ENCODE measurements at regions not wholly inside any gene's neighbourhood (a gene's known extent, or its start where the extent isn't known, plus 50 kb on each side); places are given as distances from the start of the nearest gene placed in this dataset.
A peak's percentile ranks its signal among the peaks of the same experiment; 100 is the strongest.
"Not testable (repeated sequence)": the region's sequence is repeated elsewhere in the genome, so short reads cannot be mapped to it uniquely, and the experiment has no call there.

DNA sequence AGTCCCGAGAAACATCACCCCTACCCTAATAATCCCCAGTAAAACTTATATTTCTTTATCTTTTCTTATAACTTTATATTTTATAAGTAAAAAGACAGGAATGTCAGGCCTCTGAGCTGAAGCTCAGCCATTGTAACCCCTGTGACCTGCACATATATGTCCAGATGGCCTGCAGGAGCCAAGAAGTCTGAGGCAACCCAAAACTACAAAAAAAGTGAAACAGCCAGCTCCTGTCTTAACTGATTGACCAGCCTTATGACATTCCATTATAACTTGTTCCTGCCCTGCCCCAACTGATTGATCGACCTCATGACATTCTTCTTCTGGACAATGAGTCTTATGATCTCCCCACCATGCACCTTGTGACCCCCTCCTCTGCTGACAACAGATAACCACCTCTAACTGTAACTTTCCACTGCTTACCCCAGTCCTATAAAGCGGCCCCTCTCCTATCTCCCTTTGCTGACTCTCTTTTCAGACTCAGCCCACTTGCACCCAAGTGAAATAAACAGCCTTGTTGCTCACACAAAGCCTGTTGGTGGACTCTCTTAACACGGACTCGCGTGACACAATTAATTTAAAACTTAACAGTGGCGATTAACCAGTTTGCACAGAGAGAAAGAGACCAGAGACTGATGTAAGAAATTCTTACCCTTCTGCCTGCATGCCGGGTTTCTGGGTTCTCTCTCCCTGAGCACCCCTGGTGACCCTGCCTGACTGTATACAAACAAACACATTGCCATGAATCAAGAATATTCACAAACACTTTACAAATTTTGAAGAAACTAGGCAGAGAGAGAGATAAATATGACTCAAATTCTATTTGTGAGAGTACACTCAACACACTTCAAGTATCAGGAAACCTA, 1109.2 kb upstream of the TMEM132C start:
- not testable (repeated sequence) for H3K9me3 Mint-ChIP-seq (ENCODE audit: low read depth); H3K27me3 Mint-ChIP-seq; H3K27ac Mint-ChIP-seq; H3K36me3 Mint-ChIP-seq (ENCODE audit: insufficient read depth); DNase-seq (ENCODE audit: low spot score, unreplicated experiment); H3K4me3 Mint-ChIP-seq (ENCODE audit: low read depth)
- peaks cover 13% of the 10 kb centered on the region for H3K4me1 Mint-ChIP-seq (ENCODE audit: low read depth)

- Mint-ChIP-seq H3K27ac (peak overlapping the region; percentile 0), H3K4me1 (ENCODE audit: low read depth) (peaks cover 11% of the 10 kb centered on the region), H3K4me3 (ENCODE audit: low read depth) (no peak overlapping the region), H3K9me3 (ENCODE audit: low read depth) (peaks cover 10% of the 10 kb centered on the region), H3K27me3 (no peaks in the 10 kb centered on the region), H3K36me3 (ENCODE audit: insufficient read depth) (peaks cover 4% of the 10 kb centered on the region)
- TF ChIP-seq CTCF (IDR thresholded peaks at IDR 0.05; ENCODE audit: unreplicated experiment): no peak
- DNase-seq (ENCODE audit: low spot score, unreplicated experiment): no peak
These were observed 1108.4 kb upstream of the TMEM132C start for GRCh38 chr12:127158385-127159061.

- peaks cover 13% of the 10 kb centered on the region for H3K4me1 Mint-ChIP-seq (ENCODE audit: low read depth)
- H3K4me3 Mint-ChIP-seq (ENCODE audit: low read depth): no peak overlapping the region
- H3K36me3 Mint-ChIP-seq (ENCODE audit: insufficient read depth): peaks cover 4% of the 10 kb centered on the region
- H3K27ac Mint-ChIP-seq: no peak overlapping the region
- DNase-seq (ENCODE audit: low spot score, unreplicated experiment): no peak
- H3K27me3 Mint-ChIP-seq: no peaks in the 10 kb centered on the region
- peaks cover 10% of the 10 kb centered on the region for H3K9me3 Mint-ChIP-seq (ENCODE audit: low read depth)
- TF ChIP-seq CTCF (IDR thresholded peaks at IDR 0.05; ENCODE audit: unreplicated experiment): no peak
These were observed 1105.5 kb upstream of the TMEM132C start for GRCh38 chr12:127161466-127161865.

DNA sequence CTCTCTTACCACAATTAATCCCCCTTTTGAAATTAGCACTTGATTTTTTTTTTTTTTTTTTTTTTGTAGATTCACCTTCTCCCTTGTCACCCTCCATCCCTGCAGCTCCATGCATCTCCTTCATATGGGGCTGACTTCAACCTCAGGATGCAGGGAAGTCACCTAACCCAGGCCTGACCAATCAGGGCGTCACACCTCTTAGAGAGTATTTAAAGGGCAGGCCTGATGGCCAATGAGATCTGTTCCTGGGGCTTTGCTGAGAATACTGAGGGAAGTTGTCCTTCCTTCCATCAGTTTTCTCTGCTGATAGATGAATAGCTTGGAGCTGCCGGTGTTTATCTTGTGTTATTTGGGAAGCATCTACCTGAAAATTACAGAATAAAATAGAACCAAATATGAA, 1104.7 kb upstream of the TMEM132C start:
- Mint-ChIP-seq H3K4me1 (ENCODE audit: low read depth) (peaks cover 14% of the 10 kb centered on the region), H3K4me3 (ENCODE audit: low read depth) (no peak overlapping the region), H3K27me3 (no peaks in the 10 kb centered on the region), H3K9me3 (ENCODE audit: low read depth) (peaks cover 10% of the 10 kb centered on the region), H3K36me3 (ENCODE audit: insufficient read depth) (peaks cover 4% of the 10 kb centered on the region), H3K27ac (no peak overlapping the region)
- DNase-seq (ENCODE audit: low spot score, unreplicated experiment): no peak
- no peak for TF ChIP-seq CTCF (IDR thresholded peaks at IDR 0.05; ENCODE audit: unreplicated experiment)

DNA sequence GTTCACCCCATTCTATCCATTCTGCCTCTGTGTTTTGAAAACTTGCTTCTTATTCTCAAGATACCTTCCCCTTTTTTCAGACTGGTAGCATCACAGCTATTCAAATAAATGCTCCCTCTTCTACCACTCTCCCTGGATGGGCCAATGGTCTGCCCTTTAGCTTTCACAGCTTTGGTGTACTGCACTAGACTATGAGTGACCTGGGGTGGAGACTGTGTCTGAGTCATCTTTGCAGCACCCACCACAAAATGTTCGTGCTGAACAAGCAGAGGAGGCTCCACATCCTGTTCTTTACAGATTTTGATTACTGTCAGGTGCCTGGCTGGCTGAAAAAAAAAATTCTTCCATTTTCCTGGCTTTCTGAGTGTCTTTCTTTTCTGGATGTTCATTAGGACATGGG, 1104.1 kb upstream of the TMEM132C start:
- Mint-ChIP-seq H3K4me3 (ENCODE audit: low read depth) (no peak overlapping the region), H3K27ac (no peak overlapping the region)

More for the DNA sequence above, 1104.1 kb upstream of the TMEM132C start:
- peaks cover 4% of the 10 kb centered on the region for H3K36me3 Mint-ChIP-seq (ENCODE audit: insufficient read depth)
- no peak for DNase-seq (ENCODE audit: low spot score, unreplicated experiment)
- peaks cover 14% of the 10 kb centered on the region for H3K4me1 Mint-ChIP-seq (ENCODE audit: low read depth)
- H3K27me3 Mint-ChIP-seq: no peaks in the 10 kb centered on the region
- peaks cover 10% of the 10 kb centered on the region for H3K9me3 Mint-ChIP-seq (ENCODE audit: low read depth)
- TF ChIP-seq CTCF (IDR thresholded peaks at IDR 0.05; ENCODE audit: unreplicated experiment): no peak

All from progenitor cell of endocrine pancreas (in vitro differentiated cells).